Vagina (tissue), 2 donors: ENCODE measurements at regions not wholly inside any gene's neighbourhood (a gene's known extent, or its start where the extent isn't known, plus 50 kb on each side); places are given as distances from the start of the nearest gene placed in this dataset.

Source experiments
- POLR2A ChIP-seq, 2 donors: fragments of 450-650 bp; IDR thresholded peaks; one replicate each; pipeline ENCODE4 v1.6.1; 2017; ENCODE audit warnings: antibody characterized with exemption in 2 of 2, mild to moderate bottlenecking in 2 of 2, moderate library complexity in 2 of 2
- POLR2AphosphoS5 ChIP-seq, 2 donors: sonication (generic); formaldehyde crosslinking; IDR thresholded peaks; one replicate each; pipeline ENCODE4 v1.9.0; 2017; ENCODE audit warnings: antibody characterized with exemption in 2 of 2, mild to moderate bottlenecking in 2 of 2, low read depth in 1 of 2; ENCODE audit not compliant: insufficient read depth in 1 of 2
- TF ChIP-seq, protein P1 (sequence below), 3 experiments: fragments of 450-650 bp in 2 of 3; fragments of 200-600 bp in 1 of 3; sonication (generic) in 1 of 3; IDR thresholded peaks; one replicate each; pipeline ENCODE4 v1.5.1; 2017 to 2019; ENCODE audit warnings: antibody characterized with exemption in 3 of 3, mild to moderate bottlenecking in 2 of 3, moderate library complexity in 2 of 3

DNA sequence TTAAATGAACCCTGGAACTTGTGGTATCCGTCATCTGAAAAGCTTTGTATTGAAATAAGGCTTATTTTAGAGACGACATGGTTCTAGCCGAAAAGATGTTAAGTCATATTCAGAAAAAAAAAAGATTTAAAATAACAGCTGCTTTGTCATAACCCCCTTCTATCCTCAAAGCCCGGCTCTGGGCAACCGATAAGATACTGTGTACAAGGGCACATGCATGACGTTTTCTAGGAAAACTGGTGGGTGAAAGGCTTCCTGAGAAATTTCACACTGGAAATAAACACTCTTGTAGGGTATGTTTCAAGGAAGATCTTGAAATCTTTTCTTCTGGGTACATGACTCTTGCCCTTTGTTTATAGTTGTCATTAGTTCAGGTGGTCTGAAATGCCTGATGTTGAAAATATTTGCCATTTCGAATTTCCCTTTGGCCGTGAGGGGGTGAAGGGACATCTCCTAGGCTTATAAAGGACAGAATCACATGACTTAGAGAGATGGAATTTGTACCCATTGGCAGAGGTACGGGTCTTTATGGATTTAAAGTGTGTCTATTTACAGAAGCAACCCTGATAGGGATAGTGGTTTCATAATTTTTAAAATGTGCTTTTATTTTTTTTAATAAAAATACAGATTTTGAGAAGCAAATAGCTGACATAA lies 232.5 kb downstream of the PTEN start:
- TF ChIP-seq, protein P1, sequence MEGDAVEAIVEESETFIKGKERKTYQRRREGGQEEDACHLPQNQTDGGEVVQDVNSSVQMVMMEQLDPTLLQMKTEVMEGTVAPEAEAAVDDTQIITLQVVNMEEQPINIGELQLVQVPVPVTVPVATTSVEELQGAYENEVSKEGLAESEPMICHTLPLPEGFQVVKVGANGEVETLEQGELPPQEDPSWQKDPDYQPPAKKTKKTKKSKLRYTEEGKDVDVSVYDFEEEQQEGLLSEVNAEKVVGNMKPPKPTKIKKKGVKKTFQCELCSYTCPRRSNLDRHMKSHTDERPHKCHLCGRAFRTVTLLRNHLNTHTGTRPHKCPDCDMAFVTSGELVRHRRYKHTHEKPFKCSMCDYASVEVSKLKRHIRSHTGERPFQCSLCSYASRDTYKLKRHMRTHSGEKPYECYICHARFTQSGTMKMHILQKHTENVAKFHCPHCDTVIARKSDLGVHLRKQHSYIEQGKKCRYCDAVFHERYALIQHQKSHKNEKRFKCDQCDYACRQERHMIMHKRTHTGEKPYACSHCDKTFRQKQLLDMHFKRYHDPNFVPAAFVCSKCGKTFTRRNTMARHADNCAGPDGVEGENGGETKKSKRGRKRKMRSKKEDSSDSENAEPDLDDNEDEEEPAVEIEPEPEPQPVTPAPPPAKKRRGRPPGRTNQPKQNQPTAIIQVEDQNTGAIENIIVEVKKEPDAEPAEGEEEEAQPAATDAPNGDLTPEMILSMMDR (IDR thresholded peaks at IDR 0.05): no peak
- TF ChIP-seq POLR2A (IDR thresholded peaks at IDR 0.05) (no peak), POLR2AphosphoS5 (IDR thresholded peaks at IDR 0.05; ENCODE audit: insufficient read depth in 1 of 2, low read depth in 1 of 2) (no peak)
